Fibroblast of skin of scalp (primary cell): ENCODE measurements at regions not wholly inside any gene's neighbourhood (a gene's known extent, or its start where the extent isn't known, plus 50 kb on each side); places are given as distances from the start of the nearest gene placed in this dataset.
A peak's percentile ranks its signal among the peaks of the same experiment; 100 is the strongest.

Experiments used
- DNase-seq: peaks from one replicate; pipeline ENCODE4 v3.0.0-alpha.2; 2013

- DNase-seq: no peak
Observed at GRCh38 chr2:129050101-129050500, 731.4 kb upstream of the HS6ST1 start.

- no peak for DNase-seq
Observed at GRCh38 chr2:129055242-129055641, 736.6 kb upstream of the HS6ST1 start.

DNA sequence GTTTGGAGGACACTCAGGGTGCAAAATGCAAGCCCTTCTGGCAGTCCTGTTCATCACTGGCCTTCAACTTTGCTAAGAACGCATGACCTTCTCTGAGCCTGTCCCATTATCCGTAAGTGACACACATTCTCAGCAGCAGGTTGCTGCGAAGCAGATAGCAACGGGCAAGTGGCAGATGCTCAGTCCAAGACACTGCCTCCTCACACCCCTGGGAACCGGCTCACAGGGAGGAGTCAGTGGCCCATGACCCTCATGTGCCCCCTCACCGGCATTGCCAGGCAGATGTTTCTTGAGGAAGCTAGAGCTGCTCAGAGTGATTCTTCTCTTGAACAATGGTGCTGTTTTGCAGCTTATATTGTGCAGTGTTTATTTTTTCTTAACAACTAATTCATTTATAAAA lies 737.2 kb upstream of the HS6ST1 start:
- no peak for DNase-seq

DNA sequence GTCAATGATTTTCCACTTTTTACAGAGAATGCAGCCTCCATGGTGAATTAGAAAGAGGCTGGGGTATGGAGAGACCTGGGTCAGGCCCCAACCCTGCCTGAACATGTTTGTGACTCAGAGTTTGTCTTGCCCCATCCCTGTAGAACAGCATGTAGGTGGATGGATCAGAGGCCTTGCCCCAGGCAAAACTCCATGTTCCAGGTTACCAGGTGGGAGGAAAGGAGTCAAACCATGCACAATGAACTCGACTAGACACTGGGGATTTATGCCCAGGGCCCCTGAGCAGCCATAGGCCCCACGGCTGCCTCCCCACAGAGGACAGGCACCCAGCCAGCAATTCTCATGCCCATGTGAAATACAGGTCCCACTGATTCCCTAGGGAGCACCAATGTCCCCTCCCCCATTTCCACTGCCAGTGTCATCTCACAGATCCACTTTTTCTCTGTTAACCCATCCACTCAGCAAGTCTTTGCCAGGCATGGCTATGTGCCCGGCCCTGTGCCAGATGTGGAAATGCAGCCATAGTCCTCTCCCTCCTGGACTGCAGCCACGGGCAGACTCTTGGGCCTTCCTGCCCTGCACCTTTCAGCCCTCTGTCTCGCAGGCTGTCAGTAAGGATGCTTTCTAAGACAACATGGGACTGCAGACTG lies 737.8 kb upstream of the HS6ST1 start:
- DNase-seq: no peak

- no peak for DNase-seq
Observed at GRCh38 chr2:129056959-129057317, 738.3 kb upstream of the HS6ST1 start.

DNA sequence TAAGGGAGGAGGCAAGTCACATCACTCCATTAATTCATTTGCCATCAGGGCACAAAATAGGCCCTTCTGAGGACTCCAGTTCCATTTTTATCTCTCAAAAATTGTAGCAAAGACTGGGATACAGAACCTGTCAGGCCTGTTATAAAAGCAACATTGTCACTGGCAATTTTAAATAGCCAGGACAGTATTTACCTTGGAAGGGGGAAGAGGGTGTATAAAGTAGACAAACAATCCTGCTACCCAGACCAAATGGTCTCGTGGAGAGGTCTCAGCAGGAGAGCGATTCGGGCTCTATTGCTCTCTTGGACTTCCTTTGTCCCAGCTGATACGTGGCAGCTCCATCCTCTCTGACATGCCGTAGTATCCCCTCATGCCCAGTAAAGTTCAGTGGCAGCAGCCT lies 740.3 kb upstream of the HS6ST1 start:
- DNase-seq: no peak

DNA sequence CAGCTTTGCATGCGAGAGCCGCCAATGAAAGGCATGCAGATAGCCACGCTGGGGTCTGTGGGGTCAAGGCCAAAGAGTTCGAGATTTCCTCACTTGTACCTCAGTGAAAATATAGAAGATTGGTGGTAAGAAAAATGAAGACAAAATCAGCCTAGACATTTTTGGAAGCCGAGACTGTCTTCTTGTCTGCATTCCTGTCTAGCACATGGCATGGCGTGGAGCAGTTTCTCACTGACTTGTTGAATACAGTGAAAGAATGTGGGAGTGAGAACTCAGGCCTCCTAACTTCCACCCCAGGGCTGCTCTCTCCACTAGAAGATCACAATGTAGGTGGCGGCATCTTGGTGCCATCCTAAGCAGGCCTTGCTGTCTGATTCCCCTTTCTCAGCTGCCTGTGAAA lies 740.8 kb upstream of the HS6ST1 start:
- DNase-seq: peak; percentile 50

- peak; percentile 85 for DNase-seq
Observed at GRCh38 chr2:129061069-129061768, 742.6 kb upstream of the HS6ST1 start.

GRCh38 chr2:129061769-129062121 lies 743.1 kb upstream of the HS6ST1 start:
- no peak for DNase-seq

DNA sequence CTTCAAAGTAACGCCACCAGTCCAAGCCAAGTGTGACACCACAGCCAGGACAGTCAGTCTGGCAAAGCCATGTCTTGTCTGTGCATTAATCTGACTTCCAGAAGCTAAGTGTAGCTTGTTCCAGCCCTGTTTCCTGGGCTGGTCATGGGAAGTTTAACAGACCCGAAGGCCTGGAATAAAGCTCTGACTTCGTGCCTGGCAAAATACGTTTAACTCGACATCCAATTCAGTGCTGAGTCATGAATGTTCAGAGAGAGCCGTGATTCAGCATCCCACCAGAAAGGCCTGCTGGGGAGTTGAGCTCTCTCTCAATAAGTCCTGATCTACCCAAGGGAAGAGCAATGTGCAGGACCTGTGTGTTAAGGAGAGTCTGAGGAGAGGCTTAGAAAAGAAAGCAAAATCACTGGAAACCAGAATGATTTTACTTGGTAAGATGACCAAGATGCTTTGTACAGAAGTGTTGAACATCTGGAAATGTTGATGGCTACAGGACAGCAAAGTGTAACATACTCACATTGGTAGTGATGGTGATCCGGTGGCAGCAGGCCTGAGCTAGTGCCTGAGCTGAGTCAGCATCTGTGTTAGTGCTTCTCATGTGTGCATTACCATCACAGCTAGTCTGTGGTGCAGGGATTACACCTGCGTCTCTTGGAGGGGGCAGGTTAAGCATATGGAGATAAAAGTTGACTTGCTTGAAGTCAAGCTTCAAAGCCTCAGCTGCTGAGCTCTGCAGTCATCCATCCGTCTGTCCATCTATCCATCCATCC lies 743.7 kb upstream of the HS6ST1 start:
- no peak for DNase-seq

GRCh38 chr2:129067070-129067469 lies 748.4 kb upstream of the HS6ST1 start:
- no peak for DNase-seq

DNA sequence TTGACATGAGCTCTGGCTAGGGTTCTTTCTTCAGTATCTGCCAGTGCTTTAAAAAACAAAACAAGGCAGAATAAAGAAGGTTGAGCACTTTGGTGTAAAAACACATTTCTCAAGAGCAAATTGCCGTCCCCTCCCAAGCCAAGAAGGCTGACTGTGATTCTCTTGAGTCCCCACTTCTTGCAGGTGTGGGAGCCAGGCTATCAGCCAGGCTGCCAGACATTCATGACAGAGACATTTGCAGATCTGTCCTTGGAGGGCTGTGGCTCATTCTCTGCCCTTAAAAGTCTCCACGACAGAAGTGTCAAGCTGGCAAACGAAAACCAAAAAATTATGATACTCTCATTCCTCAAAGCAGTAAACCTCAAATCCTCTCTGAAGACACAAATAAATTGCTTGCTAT lies 749.3 kb upstream of the HS6ST1 start:
- DNase-seq: no peak

- DNase-seq: no peak
Observed at GRCh38 chr2:129068543-129068942, 749.9 kb upstream of the HS6ST1 start.

DNA sequence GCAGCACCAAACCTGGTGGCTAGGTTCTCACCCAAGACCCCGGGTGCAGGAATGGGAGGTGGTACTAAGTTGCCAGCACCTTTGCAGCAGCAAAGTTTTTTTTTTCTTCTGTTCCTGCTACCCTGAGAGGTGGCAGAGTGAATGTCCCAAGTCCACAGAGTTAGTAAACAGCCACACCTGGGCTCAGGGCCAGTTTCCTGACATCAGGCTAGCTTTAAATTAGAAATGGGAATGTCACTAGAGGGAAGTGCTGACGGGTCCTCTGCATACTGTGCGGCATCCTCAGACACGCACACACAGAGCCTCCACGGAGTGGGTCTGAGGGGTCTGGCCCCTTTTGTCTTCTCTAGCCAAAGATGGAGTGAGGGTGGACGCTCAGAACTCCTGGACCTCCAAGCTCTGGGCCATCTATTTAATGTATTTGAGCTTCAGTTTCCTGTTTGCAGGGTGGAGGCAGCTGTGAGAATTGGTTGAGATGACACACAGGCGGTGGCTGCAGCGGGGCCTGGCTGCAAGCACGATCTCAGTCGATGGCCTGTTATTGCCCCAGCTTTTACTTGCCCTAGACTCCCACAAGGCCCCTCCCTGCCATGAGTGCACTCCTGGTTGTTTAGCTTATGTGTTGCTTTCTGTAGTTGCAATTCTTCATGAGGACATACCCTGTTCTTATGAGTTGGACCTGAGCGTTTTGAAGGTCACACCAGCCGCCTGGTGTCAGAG lies 751.4 kb upstream of the HS6ST1 start:
- no peak for DNase-seq

GRCh38 chr2:129070663-129071062 lies 752.0 kb upstream of the HS6ST1 start:
- DNase-seq: no peak

DNA sequence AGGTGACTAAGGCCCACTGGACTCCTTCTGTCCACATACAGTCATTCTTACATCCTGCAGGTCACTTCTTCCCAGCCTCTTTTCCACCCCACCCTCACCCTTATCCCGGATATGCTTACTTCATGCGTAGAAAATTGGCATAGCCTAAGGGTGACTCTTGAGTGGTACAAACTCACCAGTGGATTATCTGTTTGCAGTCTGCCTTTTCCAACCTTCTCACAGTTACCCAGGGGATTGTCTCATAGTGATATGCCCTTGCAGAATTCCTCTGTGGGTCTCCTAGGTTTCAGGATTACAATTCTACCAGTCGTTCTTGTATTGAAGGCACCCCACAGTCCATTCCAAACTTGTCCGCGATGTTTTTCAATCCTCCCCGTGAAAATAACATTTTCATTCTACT lies 752.9 kb upstream of the HS6ST1 start:
- DNase-seq: no peak

GRCh38 chr2:129074298-129074920 lies 755.7 kb upstream of the HS6ST1 start:
- no peak for DNase-seq

- no peak for DNase-seq
Observed at GRCh38 chr2:129078548-129078947, 759.9 kb upstream of the HS6ST1 start.

DNA sequence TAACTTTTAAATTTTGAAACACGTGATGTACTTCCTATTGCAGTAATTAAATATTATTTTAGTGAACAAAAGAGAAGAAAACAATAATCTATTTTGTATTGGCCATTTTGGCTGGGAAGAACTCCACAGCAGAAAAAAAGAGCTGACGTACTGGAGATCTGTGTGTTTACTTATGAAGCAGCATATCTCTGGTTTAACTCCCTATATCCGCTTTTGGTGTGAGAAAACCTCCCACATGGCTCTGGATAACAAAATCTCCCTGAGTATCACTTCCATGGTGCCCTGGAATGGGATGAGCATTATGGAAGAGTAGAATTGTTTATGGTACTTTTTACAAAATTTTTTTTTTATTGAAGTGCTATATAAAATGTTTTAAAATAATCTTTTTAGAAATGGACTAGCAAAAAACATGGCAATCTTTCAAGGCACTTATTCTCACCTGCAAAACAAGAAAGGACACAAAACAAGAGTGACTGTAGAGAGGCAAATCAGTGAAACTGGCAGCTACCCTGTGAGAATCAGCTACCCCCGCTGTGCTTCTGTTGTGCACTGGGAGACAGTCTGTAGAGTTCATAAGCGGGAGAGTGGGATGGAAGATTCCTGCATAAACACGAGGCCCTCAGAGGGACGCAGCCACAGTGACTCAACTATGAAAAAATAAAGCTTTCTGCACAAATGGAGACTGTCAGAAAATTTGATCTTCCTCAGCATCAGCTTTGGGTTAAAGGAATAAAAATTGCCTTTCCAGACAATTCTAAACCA lies 762.2 kb upstream of the HS6ST1 start:
- DNase-seq: no peak

GRCh38 chr2:129085386-129085785 lies 766.7 kb upstream of the HS6ST1 start:
- DNase-seq: no peak

- DNase-seq: peak; percentile 34
Observed at GRCh38 chr2:129087133-129087813, 768.6 kb upstream of the HS6ST1 start.
